GM12878 (cell line): ENCODE measurements at regions not wholly inside any gene's neighbourhood (a gene's known extent, or its start where the extent isn't known, plus 50 kb on each side); places are given as distances from the start of the nearest gene placed in this dataset.

Source experiments
- CBFB ChIP-seq: IDR thresholded peaks from 2 replicates; pipeline ENCODE4 v1.6.1; 2016; ENCODE audit warnings: antibody characterized with exemption, low read depth
- CEBPB ChIP-seq, 2 experiments: fragments of 150-350 bp in 1 of 2; IDR thresholded peaks; 2 replicates each; pipeline ENCODE4 v1.6.1; 2012 to 2014; ENCODE audit warnings: low read depth in 2 of 2, low read length in 2 of 2, borderline replicate concordance in 1 of 2, inconsistent platforms in 1 of 2
- CTCF ChIP-seq, 3 experiments: IDR thresholded peaks in 2 of 3; conservative IDR thresholded peaks in 1 of 3; 2 replicates each; pipeline ENCODE4 v1.5.1; 2011; ENCODE audit warnings: low read depth in 3 of 3, low read length in 3 of 3, mild to moderate bottlenecking in 3 of 3, control low read depth in 2 of 3, moderate library complexity in 2 of 3, inconsistent platforms in 1 of 3, mixed read lengths in 1 of 3; ENCODE audit not compliant: control insufficient read depth in 2 of 3, insufficient read depth in 1 of 3; ENCODE audit errors: extremely low read depth in 1 of 3
- JUND ChIP-seq: IDR thresholded peaks from 2 replicates; pipeline ENCODE4 v1.6.1; 2012; ENCODE audit warnings: low read depth, mild to moderate bottlenecking, low read length, improper control_type of control experiment, moderate library complexity
- MTA3 ChIP-seq: IDR thresholded peaks from 2 replicates; pipeline ENCODE4 v1.6.1; 2012; ENCODE audit warnings: low read length, inconsistent platforms, borderline replicate concordance
- MXI1 ChIP-seq: fragments of 150-350 bp; IDR thresholded peaks from 2 replicates; pipeline ENCODE4 v1.6.1; 2011; ENCODE audit warnings: low read depth, mild to moderate bottlenecking, inconsistent platforms, low read length, improper control_type of control experiment
- PAX8 ChIP-seq: fragments of 450-650 bp; IDR thresholded peaks from 2 replicates; pipeline ENCODE4 v1.6.1; 2017; ENCODE audit warnings: mild to moderate bottlenecking, moderate library complexity
- POLR2A ChIP-seq: IDR thresholded peaks from 2 replicates; pipeline ENCODE4 v1.6.1; 2011; ENCODE audit warnings: low read depth, mild to moderate bottlenecking, low read length
- RFX5 ChIP-seq: IDR thresholded peaks from 2 replicates; pipeline ENCODE4 v1.6.1; 2011; ENCODE audit warnings: low read depth, low read length, improper control_type of control experiment
- SP1 ChIP-seq: IDR thresholded peaks from one replicate; pipeline ENCODE4 v1.6.1; 2011; ENCODE audit warnings: low read depth, low read length
- TAF1 ChIP-seq: IDR thresholded peaks from 2 replicates; pipeline ENCODE4 v1.6.1; 2011; ENCODE audit warnings: mild to moderate bottlenecking, low read depth, low read length, borderline replicate concordance
- USF2 ChIP-seq: IDR thresholded peaks from 2 replicates; pipeline ENCODE4 v1.6.1; 2011; ENCODE audit warnings: low read depth, low read length, improper control_type of control experiment, borderline replicate concordance

GRCh38 chr4:123653236-123653635, 256.6 kb downstream of the SPRY1 start:
- TF ChIP-seq CTCF (IDR thresholded peaks at IDR 0.05 in 2 of 3, conservative IDR thresholded peaks at IDR 0.05 in 1 of 3; ENCODE audit: control insufficient read depth in 2 of 3, extremely low read depth in 1 of 3, insufficient read depth in 1 of 3, low read depth in 3 of 3, low read length in 3 of 3) (no peak), RFX5 (no peak), CBFB (no peak), MXI1 (no peak), POLR2A (no peak), MTA3 (no peak), USF2 (no peak), TAF1 (no peak), JUND (no peak), PAX8 (no peak), SP1 (no peak), CEBPB (IDR thresholded peaks at IDR 0.05; ENCODE audit: borderline replicate concordance in 1 of 2, low read depth in 2 of 2, low read length in 2 of 2) (no peak)
